ENCODE measurements at regions not wholly inside any gene's neighbourhood (a gene's known extent, or its start where the extent isn't known, plus 50 kb on each side); places are given as distances from the start of the nearest gene placed in this dataset.
"Not testable (repeated sequence)": the region's sequence is repeated elsewhere in the genome, so short reads cannot be mapped to it uniquely, and the experiment has no call there.

DNA sequence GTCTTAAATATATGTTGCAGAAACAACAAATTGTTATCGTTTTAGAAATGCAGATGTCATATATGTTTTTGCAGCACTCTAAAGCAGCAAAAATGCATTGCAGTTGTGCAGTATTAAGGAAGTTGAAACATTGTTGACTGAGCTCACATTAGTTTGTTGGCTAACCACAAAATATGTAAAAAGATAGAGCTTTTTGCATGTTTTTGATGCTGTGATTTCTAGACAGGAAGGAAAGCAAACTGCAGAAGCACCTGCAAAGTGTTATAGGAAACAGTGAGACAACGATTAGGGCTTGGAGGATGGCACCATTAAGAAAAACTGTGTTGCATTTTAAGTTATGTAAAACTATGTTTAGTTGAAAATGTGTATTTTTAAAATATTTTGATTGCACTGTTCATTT lies 366.7 kb downstream of the SRGAP2C start:
- TF ChIP-seq POLR2A, POLR2AphosphoS5 (IDR thresholded peaks at IDR 0.05; ENCODE audit: low read depth, low read length): not testable (repeated sequence)

Measured in GM12892 (cell line).